GM23338 (cell line): ENCODE measurements at regions not wholly inside any gene's neighbourhood (a gene's known extent, or its start where the extent isn't known, plus 50 kb on each side); places are given as distances from the start of the nearest gene placed in this dataset.

Experiments
- ATAC-seq: fragments of 200-7000 bp; cut with Tn5 transposase; 3 replicates; pipeline ENCODE4 v1.9.1; 2020
- DNase-seq: peaks from one replicate; pipeline ENCODE4 v3.0.0-alpha.2; 2015; ENCODE audit warnings: low spot score
- H2AFZ ChIP-seq: fragments of 200-600 bp; sonication (generic); 2 replicates; pipeline ENCODE4 v1.8.0; 2016; ENCODE audit warnings: antibody characterized with exemption, mild to moderate bottlenecking, moderate library complexity
- H3F3A ChIP-seq: fragments of 200-600 bp; sonication (generic); replicated peaks from 2 replicates; pipeline ENCODE4 v1.8.0; 2017; ENCODE audit warnings: antibody characterized with exemption, mixed run types, low read depth
- H3K27ac ChIP-seq: fragments of 200-600 bp; sonication (generic); 2 replicates; pipeline ENCODE4 v1.6.1; 2016; ENCODE audit warnings: low read depth
- H3K27me3 ChIP-seq: fragments of 200-600 bp; sonication (generic); 2 replicates; pipeline ENCODE4 v1.8.0; 2016; ENCODE audit warnings: mild to moderate bottlenecking, mixed run types, moderate library complexity; ENCODE audit not compliant: insufficient read depth
- H3K36me3 ChIP-seq: fragments of 200-600 bp; sonication (generic); 2 replicates; pipeline ENCODE4 v1.8.0; 2016; ENCODE audit warnings: mild to moderate bottlenecking; ENCODE audit not compliant: insufficient read depth
- H3K4me1 ChIP-seq: fragments of 200-600 bp; sonication (generic); 2 replicates; pipeline ENCODE4 v1.8.0; 2016; ENCODE audit warnings: mild to moderate bottlenecking, moderate library complexity; ENCODE audit not compliant: insufficient read depth
- H3K4me2 ChIP-seq: fragments of 200-600 bp; sonication (generic); 2 replicates; pipeline ENCODE4 v1.7.1; 2017; ENCODE audit warnings: mixed run types
- H3K4me3 ChIP-seq: fragments of 200-600 bp; sonication (generic); 2 replicates; pipeline ENCODE4 v1.6.1; 2016; ENCODE audit warnings: mixed run types
- H3K79me2 ChIP-seq: fragments of 200-600 bp; sonication (generic); replicated peaks from 2 replicates; pipeline ENCODE4 v1.8.0; 2017; ENCODE audit warnings: mild to moderate bottlenecking; ENCODE audit not compliant: insufficient read depth
- H3K9me2 ChIP-seq: fragments of 200-600 bp; sonication (generic); 2 replicates; pipeline ENCODE4 v1.8.0; 2017; ENCODE audit not compliant: insufficient read depth
- H4K20me1 ChIP-seq: fragments of 200-600 bp; sonication (generic); replicated peaks from 2 replicates; pipeline ENCODE4 v1.8.0; 2017; ENCODE audit warnings: mild to moderate bottlenecking; ENCODE audit not compliant: insufficient read depth
- H3K27ac Mint-ChIP-seq: 2 replicates; pipeline ENCODE4 v1.8.0; 2020; ENCODE audit warnings: inconsistent platforms, mild to moderate bottlenecking, moderate library complexity, mixed read lengths
- H3K27me3 Mint-ChIP-seq: 3 replicates; pipeline ENCODE4 v1.8.0; 2022; ENCODE audit warnings: low read depth, mild to moderate bottlenecking, moderate library complexity, mixed read lengths, inconsistent platforms; ENCODE audit not compliant: insufficient read depth, poor library complexity
- H3K36me3 Mint-ChIP-seq: 3 replicates; pipeline ENCODE4 v1.8.0; 2021; ENCODE audit warnings: low read depth, mild to moderate bottlenecking, inconsistent platforms, moderate library complexity, mixed read lengths
- H3K4me1 Mint-ChIP-seq: 3 replicates; pipeline ENCODE4 v1.8.0; 2020; ENCODE audit warnings: mild to moderate bottlenecking, inconsistent platforms, mixed read lengths
- H3K4me3 Mint-ChIP-seq: 3 replicates; pipeline ENCODE4 v1.8.0; 2021; ENCODE audit warnings: moderate library complexity, mild to moderate bottlenecking, inconsistent platforms, mixed read lengths
- H3K9me3 Mint-ChIP-seq: 3 replicates; pipeline ENCODE4 v1.8.0; 2020; ENCODE audit warnings: moderate library complexity, mild to moderate bottlenecking, inconsistent platforms, mixed read lengths
- CREB1 ChIP-seq: fragments of 250-450 bp; sonication (Bioruptor Pico); IDR thresholded peaks from 2 replicates; pipeline ENCODE4 v1.5.0; 2020; ENCODE audit warnings: low read depth, mild to moderate bottlenecking, moderate library complexity
- EZH2 ChIP-seq: fragments of 200-600 bp; sonication (generic); IDR thresholded peaks from one replicate; pipeline ENCODE4 v1.8.0; 2017; ENCODE audit warnings: antibody characterized with exemption, mild to moderate bottlenecking, low read depth; ENCODE audit not compliant: unreplicated experiment
- JUNB ChIP-seq: IDR thresholded peaks from one replicate; pipeline ENCODE4 v1.6.1; 2016; ENCODE audit warnings: antibody characterized with exemption; ENCODE audit not compliant: unreplicated experiment
- NANOG ChIP-seq: IDR thresholded peaks from 2 replicates; pipeline ENCODE4 v1.6.1; 2016; ENCODE audit warnings: antibody characterized with exemption, borderline replicate concordance
- POLR2AphosphoS5 ChIP-seq: IDR thresholded peaks from 2 replicates; pipeline ENCODE4 v1.6.1; 2016; ENCODE audit warnings: antibody characterized with exemption, low read depth
- STAT1 ChIP-seq: IDR thresholded peaks from one replicate; pipeline ENCODE4 v1.6.1; 2016; ENCODE audit warnings: antibody characterized with exemption; ENCODE audit not compliant: unreplicated experiment
- ZNF114 ChIP-seq: fragments of 250-450 bp; sonication (Bioruptor Pico); IDR thresholded peaks from 2 replicates; pipeline ENCODE4 v1.5.0; 2020; ENCODE audit warnings: mild to moderate bottlenecking, moderate library complexity
- ZNF331 ChIP-seq: fragments of 250-450 bp; sonication (Bioruptor Pico); IDR thresholded peaks from 2 replicates; pipeline ENCODE4 v1.5.0; 2020; ENCODE audit warnings: low read depth, mild to moderate bottlenecking, moderate library complexity
- TF ChIP-seq, protein P1 (sequence below), 2 experiments: fragments of 200-600 bp in 1 of 2; sonication (generic) in 1 of 2; conservative IDR thresholded peaks; 2 replicates each; pipeline versions ENCODE4 v1.5.1 to v1.6.1; 2016 to 2017; ENCODE audit warnings: antibody characterized with exemption in 2 of 2, low read depth in 2 of 2, mild to moderate bottlenecking in 2 of 2, moderate library complexity in 1 of 2
- TF ChIP-seq, protein P2 (sequence below): IDR thresholded peaks from 2 replicates; pipeline ENCODE4 v1.6.1; 2016; ENCODE audit warnings: antibody characterized with exemption

DNA sequence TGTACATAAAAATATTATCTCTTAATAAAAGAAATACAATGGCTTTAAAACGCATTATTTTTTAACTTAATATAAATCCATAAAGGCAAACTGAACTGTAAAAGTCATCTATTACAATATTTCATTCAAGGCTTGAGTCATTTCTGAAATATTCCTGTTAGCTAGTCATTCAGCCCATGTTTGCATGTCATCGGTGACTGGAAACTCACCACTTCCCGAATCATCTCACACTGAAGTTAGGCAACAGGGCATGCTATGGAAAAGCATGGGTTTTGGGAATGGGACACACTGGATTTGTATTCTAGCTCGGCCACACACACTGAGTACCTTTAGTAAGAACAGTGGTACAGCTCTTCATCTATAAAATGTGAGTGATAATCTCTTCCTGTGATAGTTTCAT lies 691.1 kb upstream of the C9orf72 start:
- Histone ChIP-seq H3K4me2 (no peak overlapping the region), H3K4me3 (no peak overlapping the region), H3K36me3 (no peaks in the 10 kb centered on the region), H4K20me1 (no peaks in the 10 kb centered on the region), H3K27me3 (no peaks in the 10 kb centered on the region), H3K4me1 (no peaks in the 10 kb centered on the region), H3K9me2 (no peaks in the 10 kb centered on the region; the same call in 1 of the 2 replicates), H3K79me2 (no peaks in the 10 kb centered on the region), H3K27ac (no peak overlapping the region), H3F3A (no peaks in the 10 kb centered on the region), H2AFZ (no peak overlapping the region)
- Mint-ChIP-seq H3K4me1 (no peaks in the 10 kb centered on the region; the same call in 2 of the 3 replicates), H3K27me3 (no peaks in the 10 kb centered on the region), H3K36me3 (no peaks in the 10 kb centered on the region), H3K9me3 (no peaks in the 10 kb centered on the region), H3K27ac (no peak overlapping the region), H3K4me3 (no peak overlapping the region)
- no peak for TF ChIP-seq STAT1
- TF ChIP-seq, protein P1, sequence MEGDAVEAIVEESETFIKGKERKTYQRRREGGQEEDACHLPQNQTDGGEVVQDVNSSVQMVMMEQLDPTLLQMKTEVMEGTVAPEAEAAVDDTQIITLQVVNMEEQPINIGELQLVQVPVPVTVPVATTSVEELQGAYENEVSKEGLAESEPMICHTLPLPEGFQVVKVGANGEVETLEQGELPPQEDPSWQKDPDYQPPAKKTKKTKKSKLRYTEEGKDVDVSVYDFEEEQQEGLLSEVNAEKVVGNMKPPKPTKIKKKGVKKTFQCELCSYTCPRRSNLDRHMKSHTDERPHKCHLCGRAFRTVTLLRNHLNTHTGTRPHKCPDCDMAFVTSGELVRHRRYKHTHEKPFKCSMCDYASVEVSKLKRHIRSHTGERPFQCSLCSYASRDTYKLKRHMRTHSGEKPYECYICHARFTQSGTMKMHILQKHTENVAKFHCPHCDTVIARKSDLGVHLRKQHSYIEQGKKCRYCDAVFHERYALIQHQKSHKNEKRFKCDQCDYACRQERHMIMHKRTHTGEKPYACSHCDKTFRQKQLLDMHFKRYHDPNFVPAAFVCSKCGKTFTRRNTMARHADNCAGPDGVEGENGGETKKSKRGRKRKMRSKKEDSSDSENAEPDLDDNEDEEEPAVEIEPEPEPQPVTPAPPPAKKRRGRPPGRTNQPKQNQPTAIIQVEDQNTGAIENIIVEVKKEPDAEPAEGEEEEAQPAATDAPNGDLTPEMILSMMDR (conservative IDR thresholded peaks at IDR 0.05; ENCODE audit: low read depth in 2 of 2) = no peak
- TF ChIP-seq, protein P2, sequence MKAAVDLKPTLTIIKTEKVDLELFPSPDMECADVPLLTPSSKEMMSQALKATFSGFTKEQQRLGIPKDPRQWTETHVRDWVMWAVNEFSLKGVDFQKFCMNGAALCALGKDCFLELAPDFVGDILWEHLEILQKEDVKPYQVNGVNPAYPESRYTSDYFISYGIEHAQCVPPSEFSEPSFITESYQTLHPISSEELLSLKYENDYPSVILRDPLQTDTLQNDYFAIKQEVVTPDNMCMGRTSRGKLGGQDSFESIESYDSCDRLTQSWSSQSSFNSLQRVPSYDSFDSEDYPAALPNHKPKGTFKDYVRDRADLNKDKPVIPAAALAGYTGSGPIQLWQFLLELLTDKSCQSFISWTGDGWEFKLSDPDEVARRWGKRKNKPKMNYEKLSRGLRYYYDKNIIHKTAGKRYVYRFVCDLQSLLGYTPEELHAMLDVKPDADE = no peak
- no peak for DNase-seq
- ATAC-seq = no peak

DNA sequence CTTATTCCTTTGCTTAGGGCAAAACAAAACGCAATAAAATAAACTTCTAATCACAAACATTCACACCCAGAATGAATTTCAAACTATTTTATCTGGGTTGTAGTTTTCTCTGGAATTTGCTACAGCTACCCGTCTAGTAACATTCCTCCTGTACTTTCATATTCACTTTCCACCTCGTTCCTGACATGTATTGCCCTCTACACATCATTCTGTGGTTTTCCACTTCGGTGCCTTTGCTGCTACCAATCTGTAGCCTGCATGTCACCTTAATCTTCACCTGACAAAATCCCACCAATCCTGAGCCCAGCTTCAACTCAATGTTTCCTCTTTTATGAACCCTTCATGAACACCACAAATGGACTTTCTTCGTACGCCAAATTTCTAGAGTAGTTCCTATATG lies 694.1 kb upstream of the C9orf72 start:
- no peaks in the 10 kb centered on the region for H3K27me3 Mint-ChIP-seq
- H2AFZ ChIP-seq = no peak overlapping the region
- no peak overlapping the region for H3K4me3 ChIP-seq
- no peak overlapping the region for H3K4me3 Mint-ChIP-seq
- no peaks in the 10 kb centered on the region for H3K36me3 ChIP-seq
- TF ChIP-seq EZH2 (no peak), CREB1 (CRISPR knock-in tag) (no peak)
- no peaks in the 10 kb centered on the region for H3F3A ChIP-seq
- H3K36me3 Mint-ChIP-seq = no peaks in the 10 kb centered on the region
- ATAC-seq = no peak
- H3K27me3 ChIP-seq = no peaks in the 10 kb centered on the region
- no peaks in the 10 kb centered on the region for H4K20me1 ChIP-seq
- no peak overlapping the region for H3K27ac ChIP-seq
- no peaks in the 10 kb centered on the region for H3K9me3 Mint-ChIP-seq
- H3K4me1 ChIP-seq = no peaks in the 10 kb centered on the region
- H3K27ac Mint-ChIP-seq = no peak overlapping the region
- peaks cover 3% of the 10 kb centered on the region; the same call in 1 of the 3 replicates for H3K4me1 Mint-ChIP-seq
- no peaks in the 10 kb centered on the region for H3K79me2 ChIP-seq
- DNase-seq = no peak
- peaks cover 4% of the 10 kb centered on the region for H3K9me2 ChIP-seq
- no peak overlapping the region for H3K4me2 ChIP-seq

DNA sequence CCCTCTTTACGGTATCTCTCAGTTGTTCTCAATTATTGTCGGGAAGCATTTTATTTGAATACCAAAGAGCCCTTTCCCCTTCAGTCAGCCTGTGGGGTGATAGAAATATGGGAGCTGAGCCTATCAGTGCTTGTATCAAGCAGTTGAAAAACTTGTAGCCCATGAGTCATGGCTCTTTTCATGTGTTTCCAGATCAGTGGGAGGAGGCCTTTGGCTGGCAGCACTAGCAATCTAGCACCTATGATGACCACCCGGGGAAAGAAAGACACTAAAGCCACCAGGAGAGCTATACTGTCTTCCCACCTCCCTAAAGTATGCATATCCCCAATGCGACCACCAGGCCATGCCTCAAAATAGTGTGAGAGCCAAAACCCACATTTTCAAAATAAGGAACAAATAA lies 696.9 kb upstream of the C9orf72 start:
- Histone ChIP-seq H3K36me3 (no peaks in the 10 kb centered on the region), H3K27me3 (no peaks in the 10 kb centered on the region), H3K79me2 (no peaks in the 10 kb centered on the region), H2AFZ (no peak overlapping the region), H3K4me2 (no peak overlapping the region), H3F3A (no peaks in the 10 kb centered on the region), H3K4me3 (no peak overlapping the region), H4K20me1 (no peaks in the 10 kb centered on the region), H3K4me1 (no peaks in the 10 kb centered on the region), H3K9me2 (peaks cover 4% of the 10 kb centered on the region), H3K27ac (no peak overlapping the region)
- no peak for TF ChIP-seq NANOG
- TF ChIP-seq, protein P1 (conservative IDR thresholded peaks at IDR 0.05; ENCODE audit: low read depth in 2 of 2) = no peak
- no peak for TF ChIP-seq EZH2
- no peak for TF ChIP-seq ZNF331 (CRISPR knock-in tag)
- no peak for TF ChIP-seq JUNB
- no peak for TF ChIP-seq STAT1
- no peak for TF ChIP-seq POLR2AphosphoS5
- TF ChIP-seq ZNF114 = no peak
- no peak for TF ChIP-seq CREB1 (CRISPR knock-in tag)
- TF ChIP-seq, protein P2 = no peak
- H3K27me3 Mint-ChIP-seq = no peaks in the 10 kb centered on the region
- no peak overlapping the region for H3K27ac Mint-ChIP-seq
- H3K4me3 Mint-ChIP-seq = no peak overlapping the region
- ATAC-seq (no peak), DNase-seq (no peak)
- H3K36me3 Mint-ChIP-seq = no peaks in the 10 kb centered on the region
- no peaks in the 10 kb centered on the region for H3K9me3 Mint-ChIP-seq
- H3K4me1 Mint-ChIP-seq = peaks cover 3% of the 10 kb centered on the region; the same call in 1 of the 3 replicates
